ENCODE measurements at regions not wholly inside any gene's neighbourhood (a gene's known extent, or its start where the extent isn't known, plus 50 kb on each side); places are given as distances from the start of the nearest gene placed in this dataset.

GRCh38 chr6:55666037-55666436, 87.0 kb upstream of the HMGCLL1 start:
- H3K27ac ChIP-seq (ENCODE audit: low read depth): peak overlapping the region; percentile 38
- WGBS: 38% methylated on average over 3 of the region's 3 CpGs
- no peak for DNase-seq (ENCODE audit: extremely low spot score)
- H3K36me3 ChIP-seq (ENCODE audit: insufficient read depth): no peaks in the 10 kb centered on the region
- no peaks in the 10 kb centered on the region for H3K4me1 ChIP-seq (ENCODE audit: insufficient read depth)
- no peak overlapping the region for H3K4me3 ChIP-seq (ENCODE audit: low read depth, low read length)

- H3K4me3 ChIP-seq (ENCODE audit: low read depth, low read length): no peak overlapping the region
- WGBS: 65% methylated on average over 2 of the region's 2 CpGs
- H3K4me1 ChIP-seq (ENCODE audit: insufficient read depth): no peaks in the 10 kb centered on the region
- H3K27ac ChIP-seq (ENCODE audit: low read depth): no peak overlapping the region
- H3K36me3 ChIP-seq (ENCODE audit: insufficient read depth): no peaks in the 10 kb centered on the region
- DNase-seq (ENCODE audit: extremely low spot score): no peak
Observed at GRCh38 chr6:55664591-55665587, 85.9 kb upstream of the HMGCLL1 start.

DNA sequence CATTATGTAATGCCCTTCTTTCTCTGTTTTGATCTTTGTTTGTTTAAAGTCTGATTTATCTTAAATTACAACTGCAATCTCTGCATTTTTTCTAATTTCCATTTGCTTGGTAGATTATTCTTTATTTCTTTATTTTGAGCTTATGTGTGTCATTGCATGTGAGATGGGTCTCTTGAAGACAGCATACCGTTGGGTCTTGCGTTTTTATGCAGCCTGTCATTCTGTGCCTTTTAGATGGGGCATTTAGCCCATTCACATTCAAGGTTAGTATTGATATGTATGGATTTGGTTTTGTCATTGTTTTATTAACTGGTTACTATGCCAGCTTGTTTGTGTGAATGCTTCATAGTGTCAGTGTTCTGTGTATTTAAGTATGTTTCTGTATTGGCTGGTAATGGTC, 84.9 kb upstream of the HMGCLL1 start:
- H3K27ac ChIP-seq (ENCODE audit: low read depth): no peak overlapping the region
- DNase-seq (ENCODE audit: extremely low spot score): no peak
- no peaks in the 10 kb centered on the region for H3K36me3 ChIP-seq (ENCODE audit: insufficient read depth)
- no peak overlapping the region for H3K4me3 ChIP-seq (ENCODE audit: low read depth, low read length)
- WGBS: 97% methylated on average over 2 of the region's 2 CpGs
- no peaks in the 10 kb centered on the region for H3K4me1 ChIP-seq (ENCODE audit: insufficient read depth)

GRCh38 chr6:55659304-55659703, 80.3 kb upstream of the HMGCLL1 start:
- H3K4me1 ChIP-seq (ENCODE audit: insufficient read depth): no peaks in the 10 kb centered on the region
- 87% methylated on average over 3 of the region's 3 CpGs for WGBS
- no peak for DNase-seq (ENCODE audit: extremely low spot score)
- no peak overlapping the region for H3K4me3 ChIP-seq (ENCODE audit: low read depth, low read length)
- no peaks in the 10 kb centered on the region for H3K36me3 ChIP-seq (ENCODE audit: insufficient read depth)
- no peak overlapping the region for H3K27ac ChIP-seq (ENCODE audit: low read depth)

GRCh38 chr6:55654445-55654844, 75.5 kb upstream of the HMGCLL1 start:
- Histone ChIP-seq H3K36me3 (ENCODE audit: insufficient read depth) (no peaks in the 10 kb centered on the region), H3K4me1 (ENCODE audit: insufficient read depth) (no peaks in the 10 kb centered on the region), H3K4me3 (ENCODE audit: low read depth, low read length) (no peak overlapping the region), H3K27ac (ENCODE audit: low read depth) (no peak overlapping the region)
- 97% methylated on average over 1 of the region's 1 CpG for WGBS
- no peak for DNase-seq (ENCODE audit: extremely low spot score)

DNA sequence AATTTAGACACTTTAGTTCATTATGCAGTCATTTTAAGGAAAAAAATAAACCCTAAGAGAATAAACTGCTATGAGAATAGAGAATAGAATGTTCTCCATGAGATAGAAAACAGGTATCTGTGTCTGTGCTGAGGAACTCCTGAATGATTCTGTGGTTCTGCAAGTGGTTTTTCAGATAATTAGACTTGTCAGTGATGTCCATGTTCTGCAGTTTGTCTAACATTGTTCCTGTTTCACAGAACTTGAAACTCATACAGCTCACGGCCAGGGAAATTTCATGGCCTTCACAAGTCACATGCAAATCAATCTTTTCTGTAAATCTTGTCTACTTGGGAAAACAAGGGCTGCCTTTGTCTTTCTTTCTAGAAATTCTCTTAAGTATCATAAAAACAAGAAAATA, 73.4 kb upstream of the HMGCLL1 start:
- DNase-seq (ENCODE audit: extremely low spot score): no peak
- no peak overlapping the region for H3K4me3 ChIP-seq (ENCODE audit: low read depth, low read length)
- H3K36me3 ChIP-seq (ENCODE audit: insufficient read depth): no peaks in the 10 kb centered on the region
- H3K27ac ChIP-seq (ENCODE audit: low read depth): no peak overlapping the region
- WGBS: 75% methylated on average over 1 of the region's 1 CpG
- no peaks in the 10 kb centered on the region for H3K4me1 ChIP-seq (ENCODE audit: insufficient read depth)

GRCh38 chr6:55651015-55651414, 72.0 kb upstream of the HMGCLL1 start:
- Histone ChIP-seq H3K4me3 (ENCODE audit: low read depth, low read length) (no peak overlapping the region), H3K4me1 (ENCODE audit: insufficient read depth) (no peaks in the 10 kb centered on the region), H3K36me3 (ENCODE audit: insufficient read depth) (no peaks in the 10 kb centered on the region), H3K27ac (ENCODE audit: low read depth) (no peak overlapping the region)
- WGBS: 69% methylated on average over 3 of the region's 3 CpGs
- DNase-seq (ENCODE audit: extremely low spot score): no peak

DNA sequence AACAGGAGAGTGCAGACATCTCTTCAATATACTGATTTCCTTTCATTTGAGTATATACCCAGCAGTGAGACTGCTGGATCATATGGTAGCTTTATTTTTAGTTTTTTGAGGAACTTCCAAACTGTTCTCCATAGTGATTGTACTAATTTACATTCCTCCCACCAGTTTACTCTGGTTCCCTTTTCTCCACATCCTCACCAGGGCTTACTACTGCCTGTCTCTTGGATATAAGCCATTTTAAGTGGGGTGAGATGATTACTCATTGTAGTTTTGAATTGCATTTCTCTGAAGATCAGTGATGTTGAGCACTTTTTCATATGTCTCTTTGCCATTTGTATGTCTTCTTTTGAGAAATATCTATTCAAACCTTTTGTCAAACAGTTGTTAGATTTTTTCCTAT, 64.9 kb upstream of the HMGCLL1 start:
- no peak for DNase-seq (ENCODE audit: extremely low spot score)
- Histone ChIP-seq H3K36me3 (ENCODE audit: insufficient read depth) (no peaks in the 10 kb centered on the region), H3K27ac (ENCODE audit: low read depth) (no peak overlapping the region), H3K4me1 (ENCODE audit: insufficient read depth) (no peaks in the 10 kb centered on the region), H3K4me3 (ENCODE audit: low read depth, low read length) (no peak overlapping the region)

DNA sequence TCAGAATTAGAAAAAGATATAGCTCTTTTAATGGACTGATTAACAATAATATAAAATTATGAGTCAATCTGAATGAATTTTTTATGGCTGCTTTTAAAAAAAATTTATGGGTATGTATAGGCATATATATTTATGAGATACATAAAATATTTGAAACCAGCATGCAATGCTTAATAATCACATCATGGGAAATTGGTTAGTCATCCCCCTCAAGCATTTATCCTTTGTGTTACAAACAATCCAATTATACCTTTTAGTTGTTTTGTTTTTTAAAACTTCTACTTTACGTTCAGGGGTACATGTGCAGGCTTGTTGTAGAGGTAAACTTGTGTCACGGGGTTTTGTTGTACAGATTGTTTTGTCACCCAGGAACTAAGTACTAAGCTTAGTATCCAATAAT, 63.4 kb upstream of the HMGCLL1 start:
- DNase-seq (ENCODE audit: extremely low spot score): no peak
- H3K4me3 ChIP-seq (ENCODE audit: low read depth, low read length): no peak overlapping the region
- no peaks in the 10 kb centered on the region for H3K4me1 ChIP-seq (ENCODE audit: insufficient read depth)
- H3K36me3 ChIP-seq (ENCODE audit: insufficient read depth): no peaks in the 10 kb centered on the region
- H3K27ac ChIP-seq (ENCODE audit: low read depth): no peak overlapping the region
- 96% methylated on average over 2 of the region's 2 CpGs for WGBS

DNA sequence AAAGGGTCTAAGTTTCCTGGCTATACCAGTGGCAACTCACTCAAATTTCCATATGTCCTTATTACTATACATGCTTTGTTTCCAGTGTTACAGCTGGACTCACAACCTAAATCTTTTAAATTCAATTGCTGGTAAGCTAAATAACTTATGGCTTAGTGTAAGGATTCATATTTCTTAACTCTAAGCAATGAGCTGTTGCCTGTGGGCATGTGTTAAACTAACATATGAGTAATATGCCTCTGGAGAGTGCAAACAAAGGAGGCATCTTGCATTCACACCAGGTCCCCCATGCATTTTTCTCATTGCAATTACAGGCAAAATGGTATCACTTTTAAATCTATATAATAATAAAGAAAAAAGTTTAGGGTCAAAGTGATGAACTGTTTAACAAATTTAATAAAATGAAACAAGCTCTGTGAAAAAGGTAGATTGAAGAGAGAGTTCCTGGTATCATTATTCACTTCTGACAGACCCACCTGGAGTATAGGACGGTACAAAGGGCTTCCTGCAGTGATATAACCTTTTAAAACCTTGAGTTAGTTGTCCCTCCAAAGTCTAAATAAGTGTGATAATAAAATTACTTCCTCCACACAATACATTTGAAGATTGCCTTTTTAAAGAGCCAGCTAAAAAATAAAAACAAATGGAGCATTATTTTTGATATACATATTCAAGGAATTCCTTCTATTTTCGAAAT, 57.6 kb upstream of the HMGCLL1 start:
- H3K4me1 ChIP-seq (ENCODE audit: insufficient read depth): no peaks in the 10 kb centered on the region
- WGBS: 63% methylated on average over 2 of the region's 2 CpGs

GRCh38 chr6:55633471-55633870, 54.5 kb upstream of the HMGCLL1 start:
- DNase-seq (ENCODE audit: extremely low spot score): no peak
- H3K4me3 ChIP-seq (ENCODE audit: low read depth, low read length): no peak overlapping the region
- 87% methylated on average over 3 of the region's 3 CpGs for WGBS
- no peaks in the 10 kb centered on the region for H3K4me1 ChIP-seq (ENCODE audit: insufficient read depth)
- no peaks in the 10 kb centered on the region for H3K36me3 ChIP-seq (ENCODE audit: insufficient read depth)
- no peak overlapping the region for H3K27ac ChIP-seq (ENCODE audit: low read depth)

More for the DNA sequence above, 57.6 kb upstream of the HMGCLL1 start:
- Histone ChIP-seq H3K36me3 (ENCODE audit: insufficient read depth) (no peaks in the 10 kb centered on the region), H3K27ac (ENCODE audit: low read depth) (no peak overlapping the region), H3K4me3 (ENCODE audit: low read depth, low read length) (no peak overlapping the region)
- no peak for DNase-seq (ENCODE audit: extremely low spot score)

DNA sequence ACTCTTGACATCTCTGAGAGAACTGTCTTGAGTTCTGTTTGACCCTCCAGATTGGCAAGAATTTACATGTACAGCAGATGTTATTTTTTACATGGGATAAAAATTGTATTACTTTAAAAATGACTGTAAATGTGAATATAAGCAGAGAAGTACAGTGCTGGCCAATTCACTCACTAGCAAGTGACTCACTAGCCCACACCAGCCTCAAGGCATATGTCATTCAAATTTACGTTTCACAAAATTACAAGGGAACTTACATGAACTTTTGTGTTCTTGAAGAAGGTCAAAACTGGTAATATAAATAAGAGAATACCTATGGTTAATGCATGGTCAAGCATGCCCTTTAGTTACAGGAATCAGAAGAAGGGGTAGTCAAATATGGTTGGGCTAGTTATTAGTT, 54.0 kb upstream of the HMGCLL1 start:
- 68% methylated on average over 1 of the region's 1 CpG for WGBS

More for the DNA sequence above, 54.0 kb upstream of the HMGCLL1 start:
- H3K4me1 ChIP-seq (ENCODE audit: insufficient read depth): no peaks in the 10 kb centered on the region
- H3K36me3 ChIP-seq (ENCODE audit: insufficient read depth): no peaks in the 10 kb centered on the region
- no peak for DNase-seq (ENCODE audit: extremely low spot score)
- H3K4me3 ChIP-seq (ENCODE audit: low read depth, low read length): no peak overlapping the region
- H3K27ac ChIP-seq (ENCODE audit: low read depth): no peak overlapping the region
